Stimulated activated naive CD8-positive, alpha-beta T cell treated with anti-CD3 and anti-CD28 coated beads, Interleukin-15, amount 100 ng/mL, for 72 hours (primary cell): ENCODE measurements at regions not wholly inside any gene's neighbourhood (a gene's known extent, or its start where the extent isn't known, plus 50 kb on each side); places are given as distances from the start of the nearest gene placed in this dataset.

ENCODE experiments used
- ATAC-seq: fragments of 150-1000 bp; cut with Tn5 transposase; 2 replicates; pipeline ENCODE4 v1.10.0; 2021; ENCODE audit warnings: mild to moderate bottlenecking, moderate library complexity
- DNase-seq, 2 donors: peaks; one replicate each; pipeline ENCODE4 v3.0.0; 2021 to 2022
- H3K27ac Mint-ChIP-seq, 2 donors: one replicate each; pipeline ENCODE4 v1.8.0; 2022; ENCODE audit warnings: mild to moderate bottlenecking in 2 of 2, mixed read lengths in 2 of 2, moderate library complexity in 2 of 2
- H3K27me3 Mint-ChIP-seq: one replicate; pipeline ENCODE4 v1.8.0; 2022; ENCODE audit warnings: mixed read lengths
- H3K4me1 Mint-ChIP-seq: one replicate; pipeline ENCODE4 v1.8.0; 2022; ENCODE audit warnings: mild to moderate bottlenecking, mixed read lengths
- H3K4me3 Mint-ChIP-seq, 2 donors: one replicate each; pipeline ENCODE4 v1.8.0; 2022; ENCODE audit warnings: mild to moderate bottlenecking in 2 of 2, mixed read lengths in 2 of 2, moderate library complexity in 1 of 2
- H3K9me3 Mint-ChIP-seq, 2 donors: one replicate each; pipeline ENCODE4 v1.8.0; 2022; ENCODE audit warnings: mixed read lengths in 2 of 2

DNA sequence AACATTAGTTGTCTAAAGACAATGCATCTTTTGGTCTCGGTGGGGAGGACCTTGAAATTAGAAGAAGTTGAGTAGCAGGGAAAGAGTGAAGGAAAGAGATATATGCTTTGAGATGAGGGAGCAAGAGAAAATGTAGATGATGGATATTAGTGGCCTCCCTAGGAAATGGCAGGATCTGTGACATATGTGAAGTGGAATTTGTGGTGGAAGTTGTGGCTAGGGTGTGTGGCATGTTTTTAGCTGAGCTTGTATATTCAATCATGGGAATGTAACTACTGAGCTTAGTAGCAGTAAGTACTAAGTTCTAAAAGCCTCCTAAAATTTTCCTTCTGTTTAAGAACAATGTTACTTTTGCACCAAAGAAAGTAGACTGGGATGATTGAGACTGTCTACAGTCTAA, 382.8 kb upstream of the CTSO start:
- Mint-ChIP-seq H3K9me3 (no peaks in the 10 kb centered on the region), H3K27me3 (no peaks in the 10 kb centered on the region), H3K4me3 (no peak overlapping the region), H3K27ac (no peak overlapping the region), H3K4me1 (no peaks in the 10 kb centered on the region)
- DNase-seq (no peak), ATAC-seq (no peak)

DNA sequence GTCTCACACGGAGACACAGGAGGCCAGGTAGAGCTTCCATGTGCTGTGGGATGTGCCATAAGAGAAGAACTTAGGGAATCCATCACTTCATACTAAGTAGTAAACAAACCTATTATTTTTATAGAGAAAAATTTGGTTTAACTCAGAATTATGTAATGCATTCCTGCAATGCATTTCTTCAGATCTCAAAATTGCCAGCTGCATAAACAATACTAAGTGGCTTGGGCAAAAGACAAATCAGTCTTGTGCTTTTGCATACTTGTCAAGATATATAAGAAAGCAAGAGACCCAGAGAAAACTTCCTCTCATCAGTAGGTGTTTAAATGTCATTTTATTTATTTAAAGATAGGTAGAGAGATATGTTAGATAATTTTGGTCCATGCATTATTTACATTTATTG, 382.1 kb upstream of the CTSO start:
- no peaks in the 10 kb centered on the region for H3K27me3 Mint-ChIP-seq
- ATAC-seq (no peak), DNase-seq (no peak)
- no peak overlapping the region for H3K27ac Mint-ChIP-seq
- no peaks in the 10 kb centered on the region for H3K9me3 Mint-ChIP-seq
- H3K4me1 Mint-ChIP-seq = no peaks in the 10 kb centered on the region
- H3K4me3 Mint-ChIP-seq = no peak overlapping the region

DNA sequence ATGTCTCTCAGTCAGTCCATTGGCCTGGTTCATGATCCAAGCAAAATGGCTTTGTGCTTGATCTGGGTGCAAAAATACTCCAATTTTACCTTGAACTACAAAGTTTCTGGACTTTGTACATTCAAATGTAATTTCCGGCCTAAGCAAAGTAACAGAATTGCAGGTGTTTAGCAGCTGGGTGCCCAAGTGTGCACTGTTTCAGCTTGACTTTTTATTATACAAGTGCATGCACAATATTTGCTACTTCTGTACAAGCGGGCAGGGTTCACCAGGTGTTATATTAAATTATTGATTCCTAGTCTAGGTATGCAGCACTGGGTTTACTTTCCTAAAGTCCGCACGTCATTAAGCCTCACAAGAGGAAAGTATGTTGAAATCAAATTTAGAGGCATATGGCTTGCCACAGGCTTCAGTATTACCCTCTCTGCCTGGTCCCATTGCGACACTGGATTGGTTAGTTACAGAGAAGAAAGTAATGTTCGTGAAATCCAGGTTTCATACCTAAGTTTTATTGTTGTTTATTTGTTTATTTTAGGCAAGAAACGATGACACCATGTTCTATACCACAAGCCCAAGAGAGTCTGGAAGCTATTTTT, 376.9 kb upstream of the CTSO start:
- Mint-ChIP-seq H3K4me3 (no peak overlapping the region), H3K27ac (no peak overlapping the region), H3K9me3 (no peaks in the 10 kb centered on the region), H3K4me1 (no peaks in the 10 kb centered on the region), H3K27me3 (no peaks in the 10 kb centered on the region)
- DNase-seq (no peak), ATAC-seq (no peak)

DNA sequence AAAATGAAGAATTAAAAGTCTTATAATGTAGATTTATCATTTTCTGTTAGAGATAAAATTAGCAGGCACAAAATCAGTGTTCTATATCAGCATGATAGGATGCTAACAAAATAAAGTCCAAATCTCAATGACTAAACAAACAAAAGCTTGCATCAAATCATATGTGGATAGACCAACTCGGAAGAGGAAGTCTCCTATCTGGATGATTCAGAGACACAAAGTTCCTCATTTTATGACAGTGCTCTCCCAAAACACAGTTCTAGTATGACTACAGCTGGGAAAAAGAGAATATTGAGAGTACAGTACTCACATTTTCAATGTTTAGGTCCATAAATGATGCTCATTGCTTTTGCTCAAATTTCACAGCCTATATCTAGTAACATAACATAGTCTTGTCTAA, 376.1 kb upstream of the CTSO start:
- Mint-ChIP-seq H3K4me1 (no peaks in the 10 kb centered on the region), H3K27me3 (no peaks in the 10 kb centered on the region), H3K27ac (no peak overlapping the region), H3K9me3 (no peaks in the 10 kb centered on the region), H3K4me3 (no peak overlapping the region)
- DNase-seq (no peak), ATAC-seq (no peak)

DNA sequence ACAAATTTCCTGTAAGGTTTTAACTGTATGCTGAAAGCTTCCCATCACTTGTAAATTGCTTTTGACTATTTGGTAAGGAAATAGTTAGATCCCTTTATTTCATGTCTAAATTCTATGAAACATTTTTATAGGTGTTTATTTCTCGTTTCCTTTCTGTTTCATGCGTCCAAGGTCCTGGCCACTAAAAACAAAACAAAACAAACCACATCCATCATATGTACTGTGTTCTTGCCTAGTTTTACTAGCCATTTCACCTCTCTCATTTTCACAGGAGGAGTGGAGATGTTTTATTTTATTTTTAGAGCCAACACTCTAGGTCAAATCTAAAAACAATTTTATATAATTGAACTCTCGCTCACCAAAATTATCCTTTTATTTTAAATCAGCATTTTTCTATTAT, 375.2 kb upstream of the CTSO start:
- Mint-ChIP-seq H3K27ac (no peak overlapping the region), H3K9me3 (no peaks in the 10 kb centered on the region), H3K4me3 (no peak overlapping the region), H3K27me3 (no peaks in the 10 kb centered on the region), H3K4me1 (no peaks in the 10 kb centered on the region)
- no peak for DNase-seq
- ATAC-seq = no peak

DNA sequence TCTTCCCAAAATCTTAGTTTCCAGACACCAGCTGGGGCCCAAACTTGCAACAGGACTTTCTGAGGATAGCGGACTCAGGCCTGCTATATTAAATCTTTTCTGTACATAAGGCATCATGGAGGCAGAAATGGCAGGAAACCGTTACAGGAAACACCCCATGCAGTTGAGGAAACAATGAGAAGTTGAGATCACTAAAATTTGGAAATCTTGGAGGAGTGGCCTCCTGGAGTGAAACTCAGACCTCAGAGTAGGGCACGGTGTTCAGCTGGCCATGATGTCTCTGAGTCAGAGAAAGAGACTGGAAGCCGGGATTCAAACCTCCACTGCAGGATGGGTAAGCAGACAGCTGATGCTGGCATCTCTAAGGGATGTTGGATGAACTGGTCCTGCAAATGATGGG, 372.6 kb upstream of the CTSO start:
- ATAC-seq (no peak), DNase-seq (no peak)
- Mint-ChIP-seq H3K4me3 (no peak overlapping the region), H3K9me3 (no peaks in the 10 kb centered on the region), H3K27me3 (no peaks in the 10 kb centered on the region), H3K27ac (no peak overlapping the region), H3K4me1 (no peaks in the 10 kb centered on the region)

DNA sequence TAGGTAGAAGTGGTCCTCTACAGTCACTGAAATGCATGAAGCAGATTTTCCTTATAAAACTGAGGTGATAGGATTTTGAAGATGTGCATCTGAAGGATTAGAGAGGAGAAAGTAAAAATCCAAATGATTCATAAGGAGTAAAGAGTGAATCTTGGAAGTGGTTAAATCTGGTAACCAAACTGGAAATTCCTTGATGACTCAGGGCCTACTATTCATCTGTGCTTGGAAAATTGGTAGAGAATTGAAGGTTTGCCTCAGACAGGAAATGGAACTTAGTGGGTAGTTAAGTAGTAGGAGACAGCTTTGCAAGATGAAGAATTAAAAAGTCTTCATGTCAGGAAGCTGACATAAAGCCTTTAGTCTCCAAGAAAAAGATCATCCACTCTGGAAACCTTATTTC, 368.9 kb upstream of the CTSO start:
- H3K9me3 Mint-ChIP-seq = no peaks in the 10 kb centered on the region
- ATAC-seq (no peak), DNase-seq (no peak)
- H3K4me1 Mint-ChIP-seq = no peaks in the 10 kb centered on the region
- peak overlapping the region in 1 of 2 donors; percentile 54 for H3K27ac Mint-ChIP-seq
- no peak overlapping the region for H3K4me3 Mint-ChIP-seq
- no peaks in the 10 kb centered on the region for H3K27me3 Mint-ChIP-seq

DNA sequence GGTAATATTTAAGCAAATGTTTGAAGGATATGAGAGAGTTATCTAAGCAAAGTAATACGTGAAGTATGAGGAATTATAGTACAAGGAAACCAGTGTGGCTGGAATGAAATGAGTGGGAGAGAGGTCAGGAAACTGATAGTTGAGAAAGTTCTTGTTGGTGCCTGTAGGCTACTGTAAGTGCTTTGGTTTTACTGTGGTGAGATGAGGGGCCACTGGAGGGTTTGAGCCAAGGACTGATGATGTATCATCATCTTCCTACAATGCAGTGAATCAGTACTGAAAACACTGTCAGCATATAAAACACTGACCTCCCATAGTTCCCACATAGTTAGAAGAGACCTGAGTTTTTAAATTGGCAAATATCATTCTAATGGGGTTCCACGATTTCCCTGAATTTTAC, 367.5 kb upstream of the CTSO start:
- DNase-seq (no peak), ATAC-seq (no peak)

DNA sequence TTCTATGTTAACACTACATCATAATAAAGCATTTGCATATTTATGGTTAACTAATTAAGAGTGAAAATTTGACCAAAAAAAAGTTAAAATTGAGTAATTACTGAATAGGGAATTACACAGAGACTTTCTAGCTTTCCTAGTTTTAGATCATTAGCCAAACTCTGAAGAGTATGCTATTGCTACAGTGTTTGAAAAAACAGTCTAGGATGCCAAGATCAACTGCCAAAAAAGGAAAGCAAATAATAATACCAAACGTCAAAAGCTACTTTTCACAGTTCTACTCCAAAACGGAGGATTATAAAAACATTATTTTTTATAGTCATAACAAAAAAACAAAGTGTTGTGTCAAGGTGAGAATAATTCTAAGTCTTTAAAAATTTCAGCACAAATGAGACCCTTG, 359.8 kb upstream of the CTSO start:
- Mint-ChIP-seq H3K4me3 (no peak overlapping the region), H3K4me1 (no peaks in the 10 kb centered on the region), H3K27me3 (no peaks in the 10 kb centered on the region), H3K27ac (no peak overlapping the region), H3K9me3 (no peaks in the 10 kb centered on the region)
- ATAC-seq (no peak), DNase-seq (no peak)

More for the DNA sequence above, 367.5 kb upstream of the CTSO start:
- Mint-ChIP-seq H3K4me3 (no peak overlapping the region), H3K27me3 (no peaks in the 10 kb centered on the region), H3K9me3 (no peaks in the 10 kb centered on the region), H3K4me1 (no peaks in the 10 kb centered on the region), H3K27ac (no peak overlapping the region)

DNA sequence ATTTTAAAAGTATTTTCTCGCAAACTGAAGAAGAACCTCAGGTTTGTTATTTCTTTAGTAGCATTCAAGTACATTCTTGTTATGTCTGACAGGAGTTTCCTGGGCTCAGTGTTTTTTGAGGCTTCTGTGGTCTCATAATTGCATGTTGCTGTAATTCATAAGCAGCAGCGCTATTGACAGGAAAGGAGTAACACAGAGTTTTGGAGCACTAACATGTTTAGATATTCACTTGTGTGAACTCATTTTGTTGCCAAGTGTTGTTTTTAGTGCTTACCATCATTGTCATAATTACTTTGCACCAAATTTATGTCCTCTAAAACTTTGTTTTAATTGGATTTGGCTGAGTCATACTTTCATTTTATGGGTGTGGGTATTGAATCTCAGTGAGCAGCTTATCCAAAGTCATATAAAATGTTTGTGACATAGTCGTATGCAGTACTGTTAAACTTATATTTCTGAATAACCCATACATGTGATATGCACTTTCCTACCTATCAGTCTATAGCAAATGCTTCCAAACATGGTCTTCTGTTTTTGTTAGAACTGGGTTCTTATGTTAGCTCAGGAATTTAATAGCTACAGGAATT, 358.7 kb upstream of the CTSO start:
- Mint-ChIP-seq H3K4me1 (no peaks in the 10 kb centered on the region), H3K4me3 (no peak overlapping the region), H3K27me3 (no peaks in the 10 kb centered on the region), H3K9me3 (no peaks in the 10 kb centered on the region), H3K27ac (no peak overlapping the region)
- DNase-seq (no peak), ATAC-seq (no peak)

DNA sequence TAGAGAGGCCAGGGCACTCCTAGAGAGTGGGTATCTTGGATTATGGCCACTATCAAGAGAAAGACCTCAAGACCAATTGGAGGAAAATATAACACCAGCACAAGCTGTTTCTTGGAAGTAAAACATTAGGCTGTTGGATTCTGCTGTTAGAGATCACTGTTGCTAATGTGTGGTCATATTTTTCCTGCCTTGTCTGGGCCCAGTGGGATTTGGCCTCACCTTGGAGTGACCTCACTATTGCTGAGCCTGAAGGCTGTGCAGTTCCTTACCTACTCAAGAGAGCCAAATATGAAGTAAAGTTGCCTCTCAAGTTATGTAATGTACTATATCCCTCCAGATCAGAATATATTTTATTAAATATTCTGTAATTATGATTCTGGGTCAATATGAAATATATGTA, 355.4 kb upstream of the CTSO start:
- DNase-seq (no peak), ATAC-seq (no peak)
- H3K9me3 Mint-ChIP-seq = no peaks in the 10 kb centered on the region
- no peak overlapping the region for H3K4me3 Mint-ChIP-seq
- no peaks in the 10 kb centered on the region for H3K4me1 Mint-ChIP-seq
- no peak overlapping the region for H3K27ac Mint-ChIP-seq
- H3K27me3 Mint-ChIP-seq = no peaks in the 10 kb centered on the region

DNA sequence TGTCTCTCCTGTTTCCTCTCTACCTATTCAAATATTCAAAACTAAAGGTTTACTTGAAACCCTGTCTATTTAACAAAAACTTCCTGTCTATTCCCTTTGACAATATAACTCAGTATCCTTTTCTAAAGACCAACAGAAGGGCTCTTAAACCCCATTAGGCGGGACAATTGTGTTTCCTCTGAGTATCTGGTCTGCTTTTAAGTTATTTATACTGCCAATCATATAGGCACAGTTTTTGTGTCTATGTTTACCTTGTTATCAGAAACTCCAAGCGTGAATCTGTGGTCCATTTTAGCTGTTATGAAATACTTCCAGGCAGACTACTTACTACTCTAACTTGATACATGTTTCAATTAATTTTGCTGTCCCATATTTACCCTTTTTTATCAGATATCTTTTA, 350.0 kb upstream of the CTSO start:
- H3K4me1 Mint-ChIP-seq = no peaks in the 10 kb centered on the region
- H3K9me3 Mint-ChIP-seq = peaks cover 0 to 5% of the 10 kb centered on the region in 2 donors
- no peaks in the 10 kb centered on the region for H3K27me3 Mint-ChIP-seq
- ATAC-seq (no peak), DNase-seq (no peak)
- H3K4me3 Mint-ChIP-seq = no peak overlapping the region
- no peak overlapping the region for H3K27ac Mint-ChIP-seq

DNA sequence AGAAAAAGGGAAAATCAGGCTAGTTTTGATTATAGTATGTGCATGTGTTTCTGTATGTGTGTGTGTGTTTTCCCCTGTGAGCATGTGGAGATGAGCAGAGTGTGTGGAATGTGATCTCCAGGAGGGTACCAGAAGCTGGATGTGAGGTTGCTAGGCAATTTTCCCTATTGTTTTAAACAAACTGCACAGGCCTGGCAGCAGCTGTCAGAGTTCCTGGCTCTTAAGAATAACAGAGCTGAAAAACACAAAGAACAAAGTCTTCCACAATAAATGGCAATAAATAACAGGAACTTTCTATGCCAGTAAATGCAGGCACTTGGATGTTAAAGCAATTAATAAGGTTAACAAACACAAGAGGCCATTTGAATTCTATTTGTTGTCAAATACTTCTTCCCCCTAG, 344.6 kb upstream of the CTSO start:
- no peak for DNase-seq
- no peak overlapping the region for H3K4me3 Mint-ChIP-seq
- ATAC-seq = no peak
- no peak overlapping the region for H3K27ac Mint-ChIP-seq
- no peaks in the 10 kb centered on the region for H3K27me3 Mint-ChIP-seq
- no peaks in the 10 kb centered on the region for H3K4me1 Mint-ChIP-seq
- peaks cover 0 to under 1% of the 10 kb centered on the region in 2 donors for H3K9me3 Mint-ChIP-seq

DNA sequence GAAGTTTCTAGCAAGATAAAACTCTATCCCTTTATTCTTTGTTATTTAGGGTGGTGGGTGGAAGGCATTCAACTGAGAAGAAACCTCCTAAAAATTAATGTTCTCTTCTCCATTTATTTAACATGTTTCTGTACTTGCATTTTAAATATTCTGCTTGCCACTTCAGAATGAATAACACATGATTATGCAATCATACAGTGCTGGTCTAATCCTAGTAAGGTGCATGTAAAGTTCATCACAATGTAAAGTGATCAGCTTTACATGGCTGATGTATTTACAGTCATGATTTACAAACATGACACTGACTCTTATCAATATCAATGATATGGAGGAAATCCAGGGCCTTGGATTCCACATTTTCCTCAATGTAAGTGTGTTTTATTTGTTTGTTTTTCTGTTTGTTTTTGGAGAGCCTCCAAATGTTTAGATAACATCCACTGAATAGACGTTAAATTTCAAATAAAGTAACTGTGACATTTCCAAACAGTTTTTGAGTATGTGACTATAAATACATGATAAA, 342.1 kb upstream of the CTSO start:
- DNase-seq = no peak
- Mint-ChIP-seq H3K9me3 (no peaks in the 10 kb centered on the region), H3K4me3 (no peak overlapping the region), H3K27me3 (no peaks in the 10 kb centered on the region), H3K27ac (no peak overlapping the region), H3K4me1 (no peaks in the 10 kb centered on the region)
- ATAC-seq = no peak

DNA sequence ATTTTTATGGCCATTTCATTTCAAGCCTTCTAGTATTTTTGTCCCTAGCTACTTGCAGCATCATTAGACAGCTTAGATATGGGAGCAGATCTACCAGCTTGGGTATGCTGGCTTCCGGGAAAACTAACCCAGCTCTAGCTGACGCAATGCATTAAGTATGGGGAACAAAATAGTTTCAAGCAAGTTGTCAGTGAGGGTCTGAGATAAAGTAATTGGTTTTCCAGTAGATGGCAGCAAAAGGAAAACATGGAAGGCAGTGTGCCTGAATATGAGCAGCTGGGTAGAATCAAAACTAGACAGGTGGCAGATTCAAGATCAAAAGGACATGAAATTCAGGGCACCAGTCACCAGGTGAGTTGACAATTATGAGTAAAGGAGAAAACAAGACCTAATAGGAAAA, 340.9 kb upstream of the CTSO start:
- H3K9me3 Mint-ChIP-seq = no peaks in the 10 kb centered on the region
- no peak overlapping the region for H3K4me3 Mint-ChIP-seq
- no peak overlapping the region for H3K27ac Mint-ChIP-seq
- ATAC-seq = no peak
- H3K27me3 Mint-ChIP-seq = no peaks in the 10 kb centered on the region
- no peaks in the 10 kb centered on the region for H3K4me1 Mint-ChIP-seq
- DNase-seq = no peak

DNA sequence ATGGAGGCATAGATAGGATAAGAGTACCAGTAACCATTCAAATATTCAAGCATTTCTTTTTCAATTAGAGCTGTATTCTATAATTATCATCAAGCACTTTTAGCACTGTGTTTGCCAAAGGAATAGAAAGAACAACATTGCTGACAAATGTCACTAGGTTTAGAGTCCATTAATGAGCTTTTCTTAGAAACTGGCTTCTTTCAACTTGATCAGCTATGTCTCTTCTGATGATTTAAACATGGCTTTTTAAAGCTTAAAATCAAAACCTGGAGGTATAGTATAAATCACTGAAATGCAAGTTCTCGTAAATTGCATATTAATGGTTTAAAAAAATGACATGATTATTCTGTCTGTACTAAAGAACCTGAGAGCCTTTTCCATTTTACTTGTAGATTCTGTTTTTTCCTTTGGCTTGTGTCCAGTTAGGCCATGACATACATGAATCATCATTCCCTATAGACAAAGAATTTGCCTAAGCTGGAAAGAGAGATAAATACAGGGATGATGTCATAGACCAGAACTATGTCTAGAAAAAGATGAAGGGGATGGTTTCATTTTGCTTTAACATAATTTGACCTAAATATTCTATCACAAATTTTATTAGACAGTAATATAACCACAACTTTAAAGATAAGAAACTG, 340.1 kb upstream of the CTSO start:
- no peak overlapping the region for H3K27ac Mint-ChIP-seq
- no peaks in the 10 kb centered on the region for H3K9me3 Mint-ChIP-seq
- no peak for DNase-seq
- H3K27me3 Mint-ChIP-seq = no peaks in the 10 kb centered on the region
- H3K4me3 Mint-ChIP-seq = no peak overlapping the region
- no peaks in the 10 kb centered on the region for H3K4me1 Mint-ChIP-seq
- no peak for ATAC-seq

DNA sequence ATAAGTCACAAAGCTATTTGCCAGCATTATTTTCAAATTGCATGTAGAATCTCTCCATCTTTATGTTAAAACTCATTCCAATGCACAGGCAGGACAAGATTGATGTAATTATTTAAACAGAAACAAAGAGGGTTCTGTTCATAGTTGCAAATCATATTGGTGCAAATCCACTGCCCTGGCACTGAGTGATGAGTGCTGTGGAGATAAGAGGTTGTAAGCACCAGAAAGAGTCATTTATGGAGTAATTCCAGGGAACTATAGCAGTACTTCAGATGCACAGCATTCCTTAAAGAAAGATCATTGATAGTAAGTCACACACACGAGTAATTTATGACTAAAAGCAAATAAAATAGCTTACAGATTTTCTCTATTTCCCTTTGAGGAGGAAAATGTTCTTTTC, 337.7 kb upstream of the CTSO start:
- H3K27me3 Mint-ChIP-seq = no peaks in the 10 kb centered on the region

More for the DNA sequence above, 337.7 kb upstream of the CTSO start:
- DNase-seq (no peak), ATAC-seq (no peak)
- H3K9me3 Mint-ChIP-seq = no peaks in the 10 kb centered on the region
- no peaks in the 10 kb centered on the region for H3K4me1 Mint-ChIP-seq
- no peak overlapping the region for H3K4me3 Mint-ChIP-seq
- no peak overlapping the region for H3K27ac Mint-ChIP-seq
